SU-DHL-6 (cell line): ENCODE measurements at regions not wholly inside any gene's neighbourhood (a gene's known extent, or its start where the extent isn't known, plus 50 kb on each side); places are given as distances from the start of the nearest gene placed in this dataset.

Source experiments
- H2AFZ ChIP-seq: fragments of 200-600 bp; sonication (generic); 2 replicates; pipeline ENCODE4 v1.6.1; 2014; ENCODE audit warnings: low read depth, mild to moderate bottlenecking, moderate library complexity, mixed read lengths, antibody characterized with exemption, low read length; ENCODE audit not compliant: severe bottlenecking
- H3F3A ChIP-seq: fragments of 200-600 bp; shearing (Covaris generic); 2 replicates; pipeline ENCODE4 v1.6.0; 2016; ENCODE audit warnings: antibody characterized with exemption, mild to moderate bottlenecking; ENCODE audit not compliant: insufficient read depth
- H3K27ac ChIP-seq: fragments of 200-600 bp; sonication (generic); 2 replicates; pipeline ENCODE4 v1.5.1; 2016; ENCODE audit warnings: low read depth, mild to moderate bottlenecking, low read length, moderate library complexity, mixed read lengths
- H3K27me3 ChIP-seq: fragments of 200-600 bp; sonication (generic), shearing (Covaris generic); 2 replicates; pipeline ENCODE4 v1.6.0; 2014; ENCODE audit warnings: mild to moderate bottlenecking, low read length
- H3K36me3 ChIP-seq: fragments of 200-600 bp; sonication (generic); 2 replicates; pipeline ENCODE4 v1.6.1; 2014; ENCODE audit warnings: mild to moderate bottlenecking, low read length, mixed read lengths
- H3K4me2 ChIP-seq: fragments of 300-600, 200-600 bp; shearing (Covaris generic), sonication (generic); 2 replicates; pipeline ENCODE4 v1.6.0; 2014; ENCODE audit warnings: low read length, low read depth, mild to moderate bottlenecking; ENCODE audit not compliant: poor library complexity, severe bottlenecking
- H3K4me3 ChIP-seq: fragments of 200-600 bp; sonication (generic); 2 replicates; pipeline ENCODE4 v1.5.1; 2014; ENCODE audit warnings: antibody characterized with exemption, low read length, mild to moderate bottlenecking, mixed read lengths; ENCODE audit not compliant: insufficient read depth, poor library complexity, severe bottlenecking
- H3K79me2 ChIP-seq: fragments of 200-600 bp; sonication (generic); 2 replicates; pipeline ENCODE4 v1.6.1; 2014; ENCODE audit warnings: mild to moderate bottlenecking, low read length, moderate library complexity; ENCODE audit not compliant: insufficient read depth
- H3K9ac ChIP-seq: fragments of 200-600 bp; sonication (generic); 2 replicates; pipeline ENCODE4 v1.7.0; 2014; ENCODE audit warnings: mild to moderate bottlenecking, low read length
- H3K9me2 ChIP-seq: fragments of 200-600 bp; sonication (generic); replicated peaks from 2 replicates; pipeline ENCODE4 v1.6.1; 2014; ENCODE audit warnings: low read length; ENCODE audit not compliant: insufficient read depth
- H3K9me3 ChIP-seq: fragments of 200-600 bp; sonication (generic); 2 replicates; pipeline ENCODE4 v1.6.1; 2014; ENCODE audit warnings: low read length, mixed read lengths; ENCODE audit not compliant: insufficient read depth
- H4K20me1 ChIP-seq: fragments of 200-600 bp; sonication (generic); 2 replicates; pipeline ENCODE4 v1.6.1; 2014; ENCODE audit warnings: low read depth, mild to moderate bottlenecking, antibody characterized with exemption, low read length, moderate library complexity, mixed read lengths
- CTCF ChIP-seq: fragments of 200-600 bp; sonication (generic); IDR thresholded peaks from one replicate; pipeline ENCODE4 v1.5.1; 2017; ENCODE audit warnings: antibody characterized with exemption, mild to moderate bottlenecking, low read length, moderate library complexity; ENCODE audit not compliant: insufficient read depth, poor library complexity, severe bottlenecking
- EZH2phosphoT487 ChIP-seq: fragments of 200-600 bp; sonication (generic), shearing (Covaris generic); conservative IDR thresholded peaks from 2 replicates; pipeline ENCODE4 v1.6.1; 2018; ENCODE audit warnings: mild to moderate bottlenecking, antibody characterized with exemption, low read length, moderate library complexity, mixed read lengths

DNA sequence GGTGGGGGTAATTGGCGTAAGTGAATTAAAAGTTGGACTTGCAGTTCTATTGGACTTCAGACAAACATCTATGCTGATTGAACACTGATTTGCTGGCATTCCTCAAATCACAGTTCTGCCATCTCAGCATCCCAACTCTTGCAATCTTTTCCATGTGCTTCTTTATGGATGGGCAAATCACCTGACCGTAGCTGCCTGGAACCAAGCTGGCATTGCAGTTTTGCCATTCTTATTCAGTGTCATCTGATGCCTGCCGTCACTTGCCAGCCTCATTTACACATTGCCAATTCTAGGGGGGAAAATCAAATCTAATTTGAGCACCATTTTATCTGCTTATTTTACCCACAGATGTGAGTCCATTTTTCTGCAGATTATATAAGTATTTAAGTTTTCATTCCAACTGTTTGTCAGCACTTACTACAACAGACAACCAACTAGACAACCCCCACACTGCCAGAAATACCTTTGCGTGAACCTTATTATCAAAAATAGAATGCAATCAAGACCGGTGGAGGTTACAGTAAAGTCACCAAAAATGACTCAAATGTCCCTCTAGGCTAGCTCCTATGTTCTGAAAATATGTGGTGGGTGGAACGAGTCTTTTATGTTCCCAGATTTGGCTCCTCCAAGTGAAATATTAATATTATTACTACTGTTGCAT is 172.3 kb upstream of the CTBP2 start:
- Histone ChIP-seq H3K9ac (no peak overlapping the region), H3K27me3 (no peaks in the 10 kb centered on the region), H3K9me2 (no peaks in the 10 kb centered on the region), H4K20me1 (no peaks in the 10 kb centered on the region), H3K4me2 (no peak overlapping the region), H3K79me2 (no peaks in the 10 kb centered on the region), H3K36me3 (no peaks in the 10 kb centered on the region), H3K4me3 (no peak overlapping the region), H3F3A (no peaks in the 10 kb centered on the region), H3K9me3 (no peaks in the 10 kb centered on the region), H3K27ac (no peak overlapping the region), H2AFZ (no peak overlapping the region)
- TF ChIP-seq CTCF (no peak), EZH2phosphoT487 (no peak)

GRCh38 chr10:125331056-125331455 is 170.7 kb upstream of the CTBP2 start:
- H3K79me2 ChIP-seq, result no peaks in the 10 kb centered on the region
- no peaks in the 10 kb centered on the region for H3K9me2 ChIP-seq
- no peak overlapping the region for H2AFZ ChIP-seq
- H3K27ac ChIP-seq, result no peak overlapping the region
- TF ChIP-seq CTCF (no peak), EZH2phosphoT487 (no peak)
- no peaks in the 10 kb centered on the region for H3K27me3 ChIP-seq
- H3K9ac ChIP-seq, result no peak overlapping the region
- no peaks in the 10 kb centered on the region for H3F3A ChIP-seq
- no peaks in the 10 kb centered on the region for H4K20me1 ChIP-seq
- no peak overlapping the region for H3K4me2 ChIP-seq
- no peaks in the 10 kb centered on the region for H3K9me3 ChIP-seq
- no peaks in the 10 kb centered on the region for H3K36me3 ChIP-seq
- no peak overlapping the region for H3K4me3 ChIP-seq

GRCh38 chr10:125329056-125329455 is 168.7 kb upstream of the CTBP2 start:
- Histone ChIP-seq H3K9ac (no peak overlapping the region), H3K79me2 (no peaks in the 10 kb centered on the region), H2AFZ (no peak overlapping the region), H3K9me2 (no peaks in the 10 kb centered on the region), H3K4me3 (no peak overlapping the region), H3K27me3 (no peaks in the 10 kb centered on the region), H3K9me3 (no peaks in the 10 kb centered on the region), H3K4me2 (no peak overlapping the region), H3K27ac (no peak overlapping the region), H4K20me1 (no peaks in the 10 kb centered on the region), H3F3A (no peaks in the 10 kb centered on the region), H3K36me3 (no peaks in the 10 kb centered on the region)
- no peak for TF ChIP-seq CTCF
- TF ChIP-seq EZH2phosphoT487, result no peak
